Testis (tissue), 2 donors: ENCODE measurements at regions not wholly inside any gene's neighbourhood (a gene's known extent, or its start where the extent isn't known, plus 50 kb on each side); places are given as distances from the start of the nearest gene placed in this dataset.

Experiments used
- DNase-seq: peaks from one replicate; pipeline ENCODE4 v3.0.0-alpha.2; 2019
- H3K27ac ChIP-seq, 2 donors: fragments of 200-600 bp; sonication (generic); one replicate each; pipeline ENCODE4 v1.5.1; 2019
- H3K27me3 ChIP-seq: fragments of 200-600 bp; sonication (generic); one replicate; pipeline ENCODE4 v1.5.1; 2019
- H3K36me3 ChIP-seq: fragments of 200-600 bp; sonication (generic); one replicate; pipeline ENCODE4 v1.5.1; 2017; ENCODE audit warnings: low read depth; ENCODE audit errors: missing control alignments
- H3K4me1 ChIP-seq: fragments of 200-600 bp; sonication (generic); one replicate; pipeline ENCODE4 v1.5.1; 2019
- H3K4me3 ChIP-seq, 2 donors: fragments of 200-600 bp; sonication (generic); one replicate each; pipeline ENCODE4 v1.5.1; 2017 to 2019
- H3K9me3 ChIP-seq: fragments of 200-600 bp; sonication (generic); one replicate; pipeline ENCODE4 v1.5.1; 2017
- POLR2A ChIP-seq: fragments of 450-650 bp; IDR thresholded peaks from one replicate; pipeline ENCODE4 v1.6.1; 2017; ENCODE audit warnings: antibody characterized with exemption, mild to moderate bottlenecking, moderate library complexity
- WGBS, 2 donors: methylation state at CpG; one replicate each; pipeline ENCODE4 v1.1.5; 2018; 5-methylcytosine and 5-hydroxymethylcytosine counted together
- intact Hi-C: fragments of 100-400 bp; cut with DNase I; formaldehyde crosslinking; loops from one replicate; pipeline ENCODE4 v1.15.1; 2023; ENCODE audit warnings: low total_unique reads
- TF ChIP-seq, protein P1 (sequence below), 3 experiments: fragments of 450-650 bp in 2 of 3; fragments of 200-600 bp in 1 of 3; sonication (generic) in 1 of 3; IDR thresholded peaks; one replicate each; pipeline ENCODE4 v1.5.1; 2016 to 2019; ENCODE audit warnings: antibody characterized with exemption in 3 of 3, mild to moderate bottlenecking in 2 of 3, moderate library complexity in 1 of 3

DNA sequence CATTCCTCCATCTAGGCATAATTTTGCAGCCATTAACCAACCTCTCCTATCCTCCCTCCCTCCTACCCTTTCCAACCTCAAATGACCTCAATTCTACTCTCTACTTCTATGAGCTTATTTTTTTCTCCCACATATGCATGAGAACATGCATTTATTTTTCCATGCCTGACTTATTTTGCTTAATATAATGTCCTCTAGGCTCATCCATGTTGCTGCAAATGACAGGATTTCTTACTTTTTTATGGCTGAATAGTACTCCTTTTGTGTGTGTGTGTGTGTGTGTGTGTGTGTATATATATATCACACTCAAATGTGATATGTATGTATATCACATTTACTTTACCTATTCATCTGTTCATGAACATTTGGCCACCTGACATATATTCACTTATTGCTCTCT is 339.4 kb downstream of the SIPA1L2 start:
- H3K4me3 ChIP-seq, result no peak overlapping the region
- H3K9me3 ChIP-seq, result no peaks in the 10 kb centered on the region
- intact Hi-C loops, result no loop called here
- no peak overlapping the region for H3K27ac ChIP-seq
- DNase-seq, result no peak
- H3K4me1 ChIP-seq, result peaks cover 3% of the 10 kb centered on the region
- no peaks in the 10 kb centered on the region for H3K36me3 ChIP-seq
- TF ChIP-seq POLR2A, result no peak
- TF ChIP-seq, protein P1, sequence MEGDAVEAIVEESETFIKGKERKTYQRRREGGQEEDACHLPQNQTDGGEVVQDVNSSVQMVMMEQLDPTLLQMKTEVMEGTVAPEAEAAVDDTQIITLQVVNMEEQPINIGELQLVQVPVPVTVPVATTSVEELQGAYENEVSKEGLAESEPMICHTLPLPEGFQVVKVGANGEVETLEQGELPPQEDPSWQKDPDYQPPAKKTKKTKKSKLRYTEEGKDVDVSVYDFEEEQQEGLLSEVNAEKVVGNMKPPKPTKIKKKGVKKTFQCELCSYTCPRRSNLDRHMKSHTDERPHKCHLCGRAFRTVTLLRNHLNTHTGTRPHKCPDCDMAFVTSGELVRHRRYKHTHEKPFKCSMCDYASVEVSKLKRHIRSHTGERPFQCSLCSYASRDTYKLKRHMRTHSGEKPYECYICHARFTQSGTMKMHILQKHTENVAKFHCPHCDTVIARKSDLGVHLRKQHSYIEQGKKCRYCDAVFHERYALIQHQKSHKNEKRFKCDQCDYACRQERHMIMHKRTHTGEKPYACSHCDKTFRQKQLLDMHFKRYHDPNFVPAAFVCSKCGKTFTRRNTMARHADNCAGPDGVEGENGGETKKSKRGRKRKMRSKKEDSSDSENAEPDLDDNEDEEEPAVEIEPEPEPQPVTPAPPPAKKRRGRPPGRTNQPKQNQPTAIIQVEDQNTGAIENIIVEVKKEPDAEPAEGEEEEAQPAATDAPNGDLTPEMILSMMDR (IDR thresholded peaks at IDR 0.05), result no peak
- no peaks in the 10 kb centered on the region for H3K27me3 ChIP-seq

DNA sequence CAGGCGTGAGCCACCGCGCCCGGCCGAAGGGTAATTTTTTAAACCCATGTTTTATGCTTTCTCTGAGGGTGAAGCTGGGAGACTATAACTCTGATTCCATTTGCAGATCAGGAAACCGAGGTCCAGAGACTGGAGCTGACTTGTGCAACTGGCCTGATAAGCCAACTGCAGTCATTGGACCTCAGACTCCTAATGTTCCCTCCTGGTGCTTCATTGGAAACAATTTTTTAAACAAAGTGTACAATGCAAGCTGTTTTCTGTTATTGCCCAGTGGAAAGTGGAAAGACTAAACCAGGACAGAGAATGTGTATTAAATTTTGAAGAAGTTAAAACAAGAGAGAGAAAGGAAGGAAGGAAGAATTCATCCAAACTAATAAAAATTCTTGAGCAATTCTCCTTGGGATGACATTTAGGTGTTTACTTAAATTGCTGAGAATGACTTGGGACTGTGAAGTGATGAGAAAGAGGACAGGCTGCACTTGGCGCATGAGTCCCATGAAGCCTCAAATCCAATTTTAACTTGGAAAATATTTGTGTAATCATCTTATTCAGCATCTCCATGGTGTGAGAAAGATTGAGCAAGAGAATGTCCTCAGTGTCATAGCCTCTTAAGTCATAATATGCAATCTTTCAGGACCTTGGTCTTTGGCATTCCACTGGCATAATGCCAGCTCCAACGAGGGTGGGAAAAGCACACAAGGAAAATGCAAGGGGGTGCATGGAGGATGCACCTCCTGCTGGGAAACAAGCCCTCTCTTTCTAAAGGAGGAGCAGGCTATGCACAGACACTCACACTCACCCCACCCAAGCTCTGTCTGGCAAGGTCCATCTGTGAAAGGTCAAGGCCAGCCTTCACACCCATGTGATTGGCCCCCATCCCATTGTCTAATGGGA is 342.0 kb downstream of the SIPA1L2 start:
- Histone ChIP-seq H3K4me3 (no peak overlapping the region), H3K9me3 (no peaks in the 10 kb centered on the region), H3K36me3 (no peaks in the 10 kb centered on the region), H3K27ac (no peak overlapping the region), H3K4me1 (peaks cover 3% of the 10 kb centered on the region), H3K27me3 (no peaks in the 10 kb centered on the region)
- TF ChIP-seq, protein P1 (IDR thresholded peaks at IDR 0.05), result no peak
- DNase-seq, result no peak
- intact Hi-C loops, result no loop called here
- 33 to 77% methylated on average over 7 to 8 of the region's 8 CpGs for WGBS, 2 donors

DNA sequence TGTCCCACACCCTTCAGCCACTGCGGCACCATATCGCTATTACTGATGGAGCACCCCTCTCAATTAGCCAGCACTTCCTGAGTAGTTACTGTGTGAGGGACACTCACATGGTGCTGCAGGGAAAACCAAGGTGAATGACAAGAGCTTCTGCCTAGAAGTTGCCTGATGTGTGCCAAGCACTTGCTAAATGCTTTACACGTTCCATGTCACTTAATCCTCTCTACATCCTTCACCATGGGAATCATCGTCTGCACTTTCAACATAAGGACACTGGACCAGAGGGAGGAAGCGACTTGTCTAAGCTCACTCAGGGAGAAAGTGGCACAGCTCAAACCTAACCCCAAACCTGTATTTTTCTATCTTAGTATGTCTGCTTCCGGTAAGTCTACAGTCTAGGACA is 344.8 kb downstream of the SIPA1L2 start:
- DNase-seq, result no peak
- H3K9me3 ChIP-seq, result no peaks in the 10 kb centered on the region
- no peak overlapping the region for H3K27ac ChIP-seq
- H3K27me3 ChIP-seq, result no peaks in the 10 kb centered on the region
- H3K36me3 ChIP-seq, result no peaks in the 10 kb centered on the region
- no peaks in the 10 kb centered on the region for H3K4me1 ChIP-seq
- WGBS, 2 donors, result 95 to 99% methylated on average over 4 to 6 of the region's 6 CpGs
- no peak for TF ChIP-seq POLR2A
- TF ChIP-seq, protein P1 (IDR thresholded peaks at IDR 0.05), result no peak
- intact Hi-C loops, result no loop called here
- H3K4me3 ChIP-seq, result no peak overlapping the region

DNA sequence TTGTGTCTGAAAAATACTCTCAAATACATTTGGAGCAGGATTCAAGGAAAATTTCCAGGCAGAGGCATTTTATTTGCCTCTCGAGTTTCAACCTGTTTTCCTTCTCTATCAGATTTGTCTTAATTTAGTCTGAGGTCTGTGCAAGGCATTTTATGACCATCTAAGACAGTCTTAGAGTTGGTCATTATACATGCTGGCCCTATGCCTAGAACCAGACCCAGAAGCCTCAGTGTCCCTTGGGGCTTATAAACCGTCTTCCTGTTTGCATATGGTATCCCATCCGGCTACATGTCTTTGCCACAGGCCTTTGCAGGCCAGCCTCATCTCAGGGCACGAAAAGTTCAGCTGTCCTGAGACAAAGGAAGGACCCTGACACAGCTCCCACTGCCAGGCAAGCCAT is 346.1 kb downstream of the SIPA1L2 start:
- intact Hi-C loops, result no loop called here
- H3K9me3 ChIP-seq, result no peaks in the 10 kb centered on the region
- H3K4me3 ChIP-seq, result no peak overlapping the region
- H3K36me3 ChIP-seq, result no peaks in the 10 kb centered on the region
- DNase-seq, result no peak
- H3K27ac ChIP-seq, result no peak overlapping the region
- H3K4me1 ChIP-seq, result no peaks in the 10 kb centered on the region
- TF ChIP-seq POLR2A, result no peak
- TF ChIP-seq, protein P1 (IDR thresholded peaks at IDR 0.05), result no peak
- 65 to 76% methylated on average over 4 of the region's 4 CpGs for WGBS, 2 donors
- H3K27me3 ChIP-seq, result no peaks in the 10 kb centered on the region

DNA sequence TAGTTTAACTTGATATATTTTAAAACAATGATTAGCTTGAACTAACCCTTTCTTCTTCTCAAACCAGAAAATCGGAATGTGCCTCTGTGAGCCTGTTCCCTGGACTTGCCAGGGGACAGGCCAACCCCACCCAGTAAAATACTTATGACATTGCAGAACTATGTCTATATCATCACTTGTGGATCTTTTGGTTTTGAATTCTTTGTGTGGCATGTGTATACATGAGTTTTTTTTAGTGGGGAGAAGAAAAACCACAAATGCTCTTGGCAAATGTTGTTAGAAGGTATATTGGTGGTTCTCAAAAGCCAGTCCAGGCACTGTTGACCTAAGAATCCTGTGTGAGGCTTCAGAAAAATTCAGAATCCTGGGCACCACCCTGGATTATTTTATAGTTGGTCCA is 347.4 kb downstream of the SIPA1L2 start:
- intact Hi-C loops, result no loop called here
- DNase-seq, result no peak
- Histone ChIP-seq H3K27me3 (no peaks in the 10 kb centered on the region), H3K36me3 (no peaks in the 10 kb centered on the region), H3K27ac (no peak overlapping the region), H3K4me1 (no peaks in the 10 kb centered on the region), H3K9me3 (no peaks in the 10 kb centered on the region), H3K4me3 (no peak overlapping the region)
- no peak for TF ChIP-seq POLR2A
- TF ChIP-seq, protein P1 (IDR thresholded peaks at IDR 0.05), result no peak
- WGBS, 2 donors, result 89 to 97% methylated on average over 1 of the region's 1 CpG
